ENCODE measurements at regions not wholly inside any gene's neighbourhood (a gene's known extent, or its start where the extent isn't known, plus 50 kb on each side); places are given as distances from the start of the nearest gene placed in this dataset.

GRCh38 chr12:130084359-130084758 lies 77.9 kb upstream of the FZD10 start:
- Histone ChIP-seq H3K4me1 (no peaks in the 10 kb centered on the region), H3K27ac (no peak overlapping the region), H3K36me3 (no peaks in the 10 kb centered on the region), H3K4me3 (no peak overlapping the region), H3K9me3 (no peaks in the 10 kb centered on the region), H3K27me3 (peaks cover 0 to 3% of the 10 kb centered on the region in 2 donors)
- intact Hi-C loops (cut with DNase I; ENCODE audit: low total_unique reads) = no loop called here
- DNase-seq = no peak
- no peak for TF ChIP-seq CTCF (IDR thresholded peaks at IDR 0.05)

- Histone ChIP-seq H3K27me3 (peaks cover 0 to 3% of the 10 kb centered on the region in 2 donors), H3K9me3 (no peaks in the 10 kb centered on the region), H3K4me3 (no peak overlapping the region), H3K36me3 (no peaks in the 10 kb centered on the region), H3K27ac (no peak overlapping the region), H3K4me1 (no peaks in the 10 kb centered on the region)
- no peak for TF ChIP-seq CTCF (IDR thresholded peaks at IDR 0.05)
- intact Hi-C loops (cut with DNase I; ENCODE audit: low total_unique reads) = no loop called here
- no peak for DNase-seq
These were observed 76.0 kb upstream of the FZD10 start for GRCh38 chr12:130086248-130086647.

GRCh38 chr12:130086797-130087196 lies 75.5 kb upstream of the FZD10 start:
- Histone ChIP-seq H3K27me3 (peaks cover 0 to 3% of the 10 kb centered on the region in 2 donors), H3K4me3 (no peak overlapping the region), H3K27ac (no peak overlapping the region), H3K4me1 (no peaks in the 10 kb centered on the region), H3K36me3 (no peaks in the 10 kb centered on the region), H3K9me3 (no peaks in the 10 kb centered on the region)
- DNase-seq = no peak
- intact Hi-C loops (cut with DNase I; ENCODE audit: low total_unique reads) = no loop called here
- TF ChIP-seq CTCF (IDR thresholded peaks at IDR 0.05) = no peak

- DNase-seq = no peak
- no peak overlapping the region for H3K4me3 ChIP-seq
- H3K27me3 ChIP-seq = peaks cover 0 to under 1% of the 10 kb centered on the region in 2 donors
- no peak for TF ChIP-seq CTCF (IDR thresholded peaks at IDR 0.05)
- no peak overlapping the region for H3K27ac ChIP-seq
- H3K9me3 ChIP-seq = no peaks in the 10 kb centered on the region
- no peaks in the 10 kb centered on the region for H3K36me3 ChIP-seq
- intact Hi-C loops (cut with DNase I; ENCODE audit: low total_unique reads) = no loop called here
- no peaks in the 10 kb centered on the region for H3K4me1 ChIP-seq
These were observed 75.0 kb upstream of the FZD10 start for GRCh38 chr12:130087222-130087621.

- intact Hi-C loops (cut with DNase I; ENCODE audit: low total_unique reads) = no loop called here
- no peaks in the 10 kb centered on the region for H3K4me1 ChIP-seq
- no peak overlapping the region for H3K4me3 ChIP-seq
- H3K36me3 ChIP-seq = no peaks in the 10 kb centered on the region
- H3K27me3 ChIP-seq = no peaks in the 10 kb centered on the region
- H3K27ac ChIP-seq = no peak overlapping the region
- no peak for TF ChIP-seq CTCF (IDR thresholded peaks at IDR 0.05)
- no peak for DNase-seq
- no peaks in the 10 kb centered on the region for H3K9me3 ChIP-seq
These were observed 73.8 kb upstream of the FZD10 start for GRCh38 chr12:130088504-130088903.

GRCh38 chr12:130090542-130090941 lies 71.7 kb upstream of the FZD10 start:
- Histone ChIP-seq H3K4me1 (no peaks in the 10 kb centered on the region), H3K4me3 (no peak overlapping the region), H3K27ac (no peak overlapping the region), H3K9me3 (no peaks in the 10 kb centered on the region), H3K36me3 (no peaks in the 10 kb centered on the region), H3K27me3 (peaks cover 0 to 7% of the 10 kb centered on the region in 2 donors)
- TF ChIP-seq CTCF (IDR thresholded peaks at IDR 0.05) = no peak
- intact Hi-C loops (cut with DNase I; ENCODE audit: low total_unique reads) = no loop called here
- DNase-seq = no peak

All from tibial artery (tissue), 4 donors.